AG09319 (cell line): ENCODE measurements at regions not wholly inside any gene's neighbourhood (a gene's known extent, or its start where the extent isn't known, plus 50 kb on each side); places are given as distances from the start of the nearest gene placed in this dataset.
"Not testable (repeated sequence)": the region's sequence is repeated elsewhere in the genome, so short reads cannot be mapped to it uniquely, and the experiment has no call there.

ENCODE experiments used
- DNase-seq: peaks from one replicate; pipeline ENCODE4 v3.0.0-alpha.2; 2010; ENCODE audit warnings: low read depth; ENCODE audit errors: extremely low read depth
- CTCF ChIP-seq: IDR thresholded peaks from 2 replicates; pipeline ENCODE4 v1.5.1; 2011; ENCODE audit warnings: low read depth, mild to moderate bottlenecking, inconsistent platforms, low read length, moderate library complexity

- no peak for DNase-seq
- TF ChIP-seq CTCF, result no peak
These were observed 296.6 kb upstream of the DIPK2B start for GRCh38 chrX:45497290-45497689.

GRCh38 chrX:45485719-45486118 is 285.0 kb upstream of the DIPK2B start:
- no peak for DNase-seq

GRCh38 chrX:45479835-45480422 is 279.3 kb upstream of the DIPK2B start:
- no peak for TF ChIP-seq CTCF
- peak; percentile 50 for DNase-seq

More at GRCh38 chrX:45485719-45486118, 285.0 kb upstream of the DIPK2B start:
- no peak for TF ChIP-seq CTCF

- TF ChIP-seq CTCF, result no peak
- DNase-seq, result peak; percentile 72
These were observed 278.6 kb upstream of the DIPK2B start for GRCh38 chrX:45479196-45479834.

- TF ChIP-seq CTCF, result no peak
These were observed 272.3 kb upstream of the DIPK2B start for GRCh38 chrX:45472968-45473367.

GRCh38 chrX:45467537-45467936 is 266.9 kb upstream of the DIPK2B start:
- not testable (repeated sequence) for DNase-seq

More at GRCh38 chrX:45472968-45473367, 272.3 kb upstream of the DIPK2B start:
- DNase-seq, result no peak

GRCh38 chrX:45455732-45456131 is 255.1 kb upstream of the DIPK2B start:
- DNase-seq, result not testable (repeated sequence)

GRCh38 chrX:45454290-45454689 is 253.6 kb upstream of the DIPK2B start:
- TF ChIP-seq CTCF, result no peak

More at GRCh38 chrX:45454290-45454689, 253.6 kb upstream of the DIPK2B start:
- no peak for DNase-seq
